Vagina (tissue), 2 donors: ENCODE measurements at regions not wholly inside any gene's neighbourhood (a gene's known extent, or its start where the extent isn't known, plus 50 kb on each side); places are given as distances from the start of the nearest gene placed in this dataset.

Source experiments
- DNase-seq, 2 donors: peaks; one replicate each; pipeline ENCODE4 v3.0.0-alpha.2; 2017; ENCODE audit errors: extremely low spot score in 2 of 2
- H3K27ac ChIP-seq: fragments of 200-600 bp; sonication (generic); one replicate; pipeline ENCODE4 v1.5.1; 2019
- H3K27me3 ChIP-seq: fragments of 200-600 bp; sonication (generic); one replicate; pipeline ENCODE4 v1.5.1; 2019
- H3K36me3 ChIP-seq, 2 donors: fragments of 200-600 bp; sonication (generic); one replicate each; pipeline ENCODE4 v1.5.1; 2017 to 2019
- H3K4me1 ChIP-seq: fragments of 200-600 bp; sonication (generic); one replicate; pipeline ENCODE4 v1.5.1; 2019
- H3K4me3 ChIP-seq, 2 donors: fragments of 200-600 bp; sonication (generic); 1 replicate in 1 of 2; 2 replicates in 1 of 2; pipeline ENCODE4 v1.5.1; 2016 to 2019
- H3K9me3 ChIP-seq: fragments of 200-600 bp; sonication (generic); one replicate; pipeline ENCODE4 v1.5.1; 2019
- CTCF ChIP-seq, 3 experiments: fragments of 450-650 bp in 2 of 3; fragments of 200-600 bp in 1 of 3; sonication (generic) in 1 of 3; IDR thresholded peaks; one replicate each; pipeline ENCODE4 v1.5.1; 2017 to 2019; ENCODE audit warnings: antibody characterized with exemption in 3 of 3, mild to moderate bottlenecking in 2 of 3, moderate library complexity in 2 of 3
- POLR2A ChIP-seq, 2 donors: fragments of 450-650 bp; IDR thresholded peaks; one replicate each; pipeline ENCODE4 v1.6.1; 2017; ENCODE audit warnings: antibody characterized with exemption in 2 of 2, mild to moderate bottlenecking in 2 of 2, moderate library complexity in 2 of 2
- POLR2AphosphoS5 ChIP-seq, 2 donors: sonication (generic); formaldehyde crosslinking; IDR thresholded peaks; one replicate each; pipeline ENCODE4 v1.9.0; 2017; ENCODE audit warnings: antibody characterized with exemption in 2 of 2, mild to moderate bottlenecking in 2 of 2, low read depth in 1 of 2; ENCODE audit not compliant: insufficient read depth in 1 of 2
- intact Hi-C: fragments of 100-400 bp; cut with DNase I; formaldehyde crosslinking; loops from one replicate; pipeline ENCODE4 v1.15.1; 2023

- no peak for DNase-seq
- no peaks in the 10 kb centered on the region for H3K9me3 ChIP-seq
- no peak for TF ChIP-seq CTCF (IDR thresholded peaks at IDR 0.05)
- TF ChIP-seq POLR2AphosphoS5 (IDR thresholded peaks at IDR 0.05; ENCODE audit: insufficient read depth in 1 of 2, low read depth in 1 of 2), result no peak
- TF ChIP-seq POLR2A (IDR thresholded peaks at IDR 0.05), result no peak
- H3K27ac ChIP-seq, result no peak overlapping the region
- no peak overlapping the region for H3K4me3 ChIP-seq
- no peaks in the 10 kb centered on the region for H3K4me1 ChIP-seq
- intact Hi-C loops, result no loop called here
- no peaks in the 10 kb centered on the region for H3K36me3 ChIP-seq
- H3K27me3 ChIP-seq, result no peaks in the 10 kb centered on the region
Measured at GRCh38 chr3:84100861-84101260, 857.9 kb upstream of the CADM2 start.

- intact Hi-C loops, result no loop called here
Measured at GRCh38 chr3:84108442-84108971, 850.3 kb upstream of the CADM2 start.

GRCh38 chr3:84109911-84110310, 848.9 kb upstream of the CADM2 start:
- intact Hi-C loops, result no loop called here
- DNase-seq, result no peak
- no peaks in the 10 kb centered on the region for H3K27me3 ChIP-seq
- no peaks in the 10 kb centered on the region for H3K36me3 ChIP-seq
- no peak overlapping the region for H3K27ac ChIP-seq
- H3K4me1 ChIP-seq, result no peaks in the 10 kb centered on the region
- TF ChIP-seq POLR2AphosphoS5 (IDR thresholded peaks at IDR 0.05; ENCODE audit: insufficient read depth in 1 of 2, low read depth in 1 of 2) (no peak), POLR2A (IDR thresholded peaks at IDR 0.05) (no peak), CTCF (IDR thresholded peaks at IDR 0.05) (no peak)
- no peak overlapping the region for H3K4me3 ChIP-seq
- H3K9me3 ChIP-seq, result no peaks in the 10 kb centered on the region

More at GRCh38 chr3:84108442-84108971, 850.3 kb upstream of the CADM2 start:
- Histone ChIP-seq H3K27me3 (no peaks in the 10 kb centered on the region), H3K4me3 (no peak overlapping the region), H3K4me1 (no peaks in the 10 kb centered on the region), H3K36me3 (no peaks in the 10 kb centered on the region), H3K9me3 (no peaks in the 10 kb centered on the region), H3K27ac (no peak overlapping the region)
- TF ChIP-seq POLR2AphosphoS5 (IDR thresholded peaks at IDR 0.05; ENCODE audit: insufficient read depth in 1 of 2, low read depth in 1 of 2) (no peak), CTCF (IDR thresholded peaks at IDR 0.05) (no peak), POLR2A (IDR thresholded peaks at IDR 0.05) (no peak)
- DNase-seq, result no peak

- H3K4me1 ChIP-seq, result no peaks in the 10 kb centered on the region
- H3K36me3 ChIP-seq, result no peaks in the 10 kb centered on the region
- no peaks in the 10 kb centered on the region for H3K9me3 ChIP-seq
- H3K27ac ChIP-seq, result no peak overlapping the region
- intact Hi-C loops, result no loop called here
- no peaks in the 10 kb centered on the region for H3K27me3 ChIP-seq
- H3K4me3 ChIP-seq, result no peak overlapping the region
- TF ChIP-seq POLR2AphosphoS5 (IDR thresholded peaks at IDR 0.05; ENCODE audit: insufficient read depth in 1 of 2, low read depth in 1 of 2), result no peak
- no peak for TF ChIP-seq CTCF (IDR thresholded peaks at IDR 0.05)
- no peak for TF ChIP-seq POLR2A (IDR thresholded peaks at IDR 0.05)
- DNase-seq, result no peak
Measured at GRCh38 chr3:84110787-84111186, 848.0 kb upstream of the CADM2 start.

GRCh38 chr3:84125201-84125721, 833.5 kb upstream of the CADM2 start:
- intact Hi-C loops, result no loop called here
- DNase-seq, result no peak
- H3K9me3 ChIP-seq, result no peaks in the 10 kb centered on the region

More at GRCh38 chr3:84125201-84125721, 833.5 kb upstream of the CADM2 start:
- TF ChIP-seq CTCF (IDR thresholded peaks at IDR 0.05) (no peak), POLR2A (IDR thresholded peaks at IDR 0.05) (no peak), POLR2AphosphoS5 (IDR thresholded peaks at IDR 0.05; ENCODE audit: insufficient read depth in 1 of 2, low read depth in 1 of 2) (no peak)
- H3K4me1 ChIP-seq, result no peaks in the 10 kb centered on the region
- no peaks in the 10 kb centered on the region for H3K27me3 ChIP-seq
- no peak overlapping the region for H3K4me3 ChIP-seq
- H3K27ac ChIP-seq, result no peak overlapping the region
- H3K36me3 ChIP-seq, result no peaks in the 10 kb centered on the region
